SJSA1 (cell line): ENCODE measurements at regions not wholly inside any gene's neighbourhood (a gene's known extent, or its start where the extent isn't known, plus 50 kb on each side); places are given as distances from the start of the nearest gene placed in this dataset.
"Not testable (repeated sequence)": the region's sequence is repeated elsewhere in the genome, so short reads cannot be mapped to it uniquely, and the experiment has no call there.

Experiments used
- DNase-seq, 2 experiments: peaks; one replicate each; pipeline ENCODE4 v3.0.0-alpha.2; 2015 to 2020; ENCODE audit warnings: low spot score in 2 of 2, low read depth in 1 of 2
- H3K27ac ChIP-seq: fragments of 250-450 bp; sonication (Bioruptor Pico); 2 replicates; pipeline ENCODE4 v1.5.1; 2020; ENCODE audit warnings: mild to moderate bottlenecking, moderate library complexity
- H3K27me3 ChIP-seq: fragments of 250-450 bp; sonication (Bioruptor Pico); replicated peaks from 2 replicates; pipeline ENCODE4 v1.5.1; 2020; ENCODE audit warnings: mild to moderate bottlenecking, moderate library complexity
- H3K36me3 ChIP-seq: fragments of 250-450 bp; sonication (Bioruptor Pico); 2 replicates; pipeline ENCODE4 v1.5.1; 2020; ENCODE audit warnings: mild to moderate bottlenecking
- H3K4me1 ChIP-seq: fragments of 250-450 bp; sonication (Bioruptor Pico); replicated peaks from 2 replicates; pipeline ENCODE4 v1.6.1; 2021; ENCODE audit warnings: mild to moderate bottlenecking
- H3K4me3 ChIP-seq: fragments of 250-450 bp; sonication (Bioruptor Pico); 2 replicates; pipeline ENCODE4 v1.5.1; 2020; ENCODE audit warnings: mild to moderate bottlenecking
- H3K9me3 ChIP-seq: fragments of 250-450 bp; sonication (Bioruptor Pico); replicated peaks from 2 replicates; pipeline ENCODE4 v1.5.1; 2020; ENCODE audit warnings: mild to moderate bottlenecking

- DNase-seq, H3K27ac ChIP-seq, H3K36me3 ChIP-seq, H3K4me1 ChIP-seq, H3K27me3 ChIP-seq, H3K9me3 ChIP-seq, H3K4me3 ChIP-seq: not testable (repeated sequence)
Measured at GRCh38 chr1:187703138-187704130, 874.7 kb downstream of the PLA2G4A start.

GRCh38 chr1:187714470-187714869, 885.7 kb downstream of the PLA2G4A start:
- Histone ChIP-seq H3K27ac (no peak overlapping the region), H3K27me3 (no peaks in the 10 kb centered on the region), H3K4me1 (no peaks in the 10 kb centered on the region), H3K4me3 (no peak overlapping the region), H3K9me3 (no peaks in the 10 kb centered on the region), H3K36me3 (no peaks in the 10 kb centered on the region)
- no peak for DNase-seq

- no peak overlapping the region for H3K27ac ChIP-seq
- no peaks in the 10 kb centered on the region for H3K9me3 ChIP-seq
- H3K4me3 ChIP-seq: no peak overlapping the region
- no peak for DNase-seq
- no peaks in the 10 kb centered on the region for H3K4me1 ChIP-seq
- no peaks in the 10 kb centered on the region for H3K27me3 ChIP-seq
- no peaks in the 10 kb centered on the region for H3K36me3 ChIP-seq
Measured at GRCh38 chr1:187715483-187715882, 886.7 kb downstream of the PLA2G4A start.

- no peaks in the 10 kb centered on the region for H3K27me3 ChIP-seq
- no peak for DNase-seq
- no peaks in the 10 kb centered on the region for H3K9me3 ChIP-seq
- H3K4me1 ChIP-seq: no peaks in the 10 kb centered on the region
- H3K27ac ChIP-seq: no peak overlapping the region
- no peak overlapping the region for H3K4me3 ChIP-seq
- no peaks in the 10 kb centered on the region for H3K36me3 ChIP-seq
Measured at GRCh38 chr1:187716160-187716559, 887.4 kb downstream of the PLA2G4A start.

- DNase-seq: no peak
- H3K4me1 ChIP-seq: no peaks in the 10 kb centered on the region
- H3K27ac ChIP-seq: no peak overlapping the region
- H3K4me3 ChIP-seq: no peak overlapping the region
- no peaks in the 10 kb centered on the region for H3K27me3 ChIP-seq
- no peaks in the 10 kb centered on the region for H3K36me3 ChIP-seq
- H3K9me3 ChIP-seq: no peaks in the 10 kb centered on the region
Measured at GRCh38 chr1:187718527-187718926, 889.8 kb downstream of the PLA2G4A start.

- Histone ChIP-seq H3K36me3 (no peaks in the 10 kb centered on the region), H3K4me3 (no peak overlapping the region), H3K9me3 (no peaks in the 10 kb centered on the region), H3K27me3 (no peaks in the 10 kb centered on the region), H3K27ac (no peak overlapping the region), H3K4me1 (no peaks in the 10 kb centered on the region)
- DNase-seq: no peak
Measured at GRCh38 chr1:187721216-187721615, 892.5 kb downstream of the PLA2G4A start.

- Histone ChIP-seq H3K27me3 (no peaks in the 10 kb centered on the region), H3K36me3 (no peaks in the 10 kb centered on the region), H3K27ac (no peak overlapping the region), H3K4me3 (no peak overlapping the region), H3K4me1 (no peaks in the 10 kb centered on the region), H3K9me3 (no peaks in the 10 kb centered on the region)
- DNase-seq: no peak
Measured at GRCh38 chr1:187725216-187725615, 896.5 kb downstream of the PLA2G4A start.

- no peak for DNase-seq
Measured at GRCh38 chr1:187733232-187733631, 904.5 kb downstream of the PLA2G4A start.

GRCh38 chr1:187734427-187734826, 905.7 kb downstream of the PLA2G4A start:
- Histone ChIP-seq H3K9me3 (no peaks in the 10 kb centered on the region), H3K36me3 (no peaks in the 10 kb centered on the region), H3K4me3 (no peak overlapping the region), H3K27me3 (no peaks in the 10 kb centered on the region), H3K4me1 (no peaks in the 10 kb centered on the region), H3K27ac (no peak overlapping the region)
- no peak for DNase-seq

More at GRCh38 chr1:187733232-187733631, 904.5 kb downstream of the PLA2G4A start:
- H3K9me3 ChIP-seq: no peaks in the 10 kb centered on the region
- no peak overlapping the region for H3K4me3 ChIP-seq
- H3K4me1 ChIP-seq: no peaks in the 10 kb centered on the region
- no peaks in the 10 kb centered on the region for H3K36me3 ChIP-seq
- H3K27me3 ChIP-seq: no peaks in the 10 kb centered on the region
- H3K27ac ChIP-seq: no peak overlapping the region

- no peak overlapping the region for H3K4me3 ChIP-seq
- no peaks in the 10 kb centered on the region for H3K36me3 ChIP-seq
- no peak for DNase-seq
- no peaks in the 10 kb centered on the region for H3K4me1 ChIP-seq
- H3K9me3 ChIP-seq: no peaks in the 10 kb centered on the region; the same call in 1 of the 2 replicates
- H3K27ac ChIP-seq: no peak overlapping the region
- no peaks in the 10 kb centered on the region for H3K27me3 ChIP-seq
Measured at GRCh38 chr1:187744665-187745064, 915.9 kb downstream of the PLA2G4A start.

GRCh38 chr1:187755536-187755935, 926.8 kb downstream of the PLA2G4A start:
- Histone ChIP-seq H3K36me3 (no peaks in the 10 kb centered on the region), H3K27me3 (no peaks in the 10 kb centered on the region), H3K9me3 (peaks cover 3% of the 10 kb centered on the region; the same call in 1 of the 2 replicates), H3K4me1 (no peaks in the 10 kb centered on the region), H3K4me3 (no peak overlapping the region), H3K27ac (no peak overlapping the region)
- DNase-seq: no peak

- not testable (repeated sequence) for H3K4me1 ChIP-seq, H3K27me3 ChIP-seq, H3K27ac ChIP-seq, DNase-seq, H3K4me3 ChIP-seq, H3K36me3 ChIP-seq, H3K9me3 ChIP-seq
Measured at GRCh38 chr1:187756684-187757083, 927.9 kb downstream of the PLA2G4A start.

- no peak overlapping the region for H3K27ac ChIP-seq
- no peak for DNase-seq
- no peaks in the 10 kb centered on the region for H3K4me1 ChIP-seq
- H3K27me3 ChIP-seq: no peaks in the 10 kb centered on the region
- no peak overlapping the region for H3K4me3 ChIP-seq
- H3K9me3 ChIP-seq: no peaks in the 10 kb centered on the region
- H3K36me3 ChIP-seq: no peaks in the 10 kb centered on the region
Measured at GRCh38 chr1:187759825-187760333, 931.1 kb downstream of the PLA2G4A start.

GRCh38 chr1:187762118-187762517, 933.4 kb downstream of the PLA2G4A start:
- Histone ChIP-seq H3K27ac (no peak overlapping the region), H3K4me1 (no peaks in the 10 kb centered on the region), H3K36me3 (no peaks in the 10 kb centered on the region), H3K4me3 (no peak overlapping the region), H3K9me3 (no peaks in the 10 kb centered on the region), H3K27me3 (no peaks in the 10 kb centered on the region)
- DNase-seq: no peak
